HG03342 (cell line): ENCODE measurements at regions not wholly inside any gene's neighbourhood (a gene's known extent, or its start where the extent isn't known, plus 50 kb on each side); places are given as distances from the start of the nearest gene placed in this dataset.

Experiments
- ATAC-seq: cut with Tn5 transposase; IDR thresholded peaks from one replicate; pipeline ENCODE4 v1.9.1; 2021; ENCODE audit warnings: mild to moderate bottlenecking, moderate library complexity; ENCODE audit not compliant: unreplicated experiment

DNA sequence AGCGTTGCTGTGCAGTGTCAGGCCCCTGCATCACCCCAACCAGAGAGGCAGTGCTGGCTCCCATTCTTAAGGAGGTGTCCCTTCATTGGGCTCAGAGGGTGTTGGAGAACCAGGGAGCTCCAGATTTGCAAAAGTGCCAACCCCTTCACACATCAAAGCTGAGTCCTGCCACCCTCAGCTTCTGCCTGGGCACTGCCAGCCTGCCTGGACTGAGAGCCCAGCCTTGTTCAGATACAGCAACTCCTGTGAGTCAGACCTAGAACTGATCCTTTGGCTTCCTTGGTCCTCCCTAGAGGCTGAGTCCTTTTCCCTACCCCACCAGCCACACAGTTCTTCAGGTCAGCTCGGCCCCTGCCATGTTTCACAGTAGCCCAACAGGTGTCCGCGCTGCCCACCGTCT lies 424.9 kb upstream of the MYT1L start:
- no peak for ATAC-seq

DNA sequence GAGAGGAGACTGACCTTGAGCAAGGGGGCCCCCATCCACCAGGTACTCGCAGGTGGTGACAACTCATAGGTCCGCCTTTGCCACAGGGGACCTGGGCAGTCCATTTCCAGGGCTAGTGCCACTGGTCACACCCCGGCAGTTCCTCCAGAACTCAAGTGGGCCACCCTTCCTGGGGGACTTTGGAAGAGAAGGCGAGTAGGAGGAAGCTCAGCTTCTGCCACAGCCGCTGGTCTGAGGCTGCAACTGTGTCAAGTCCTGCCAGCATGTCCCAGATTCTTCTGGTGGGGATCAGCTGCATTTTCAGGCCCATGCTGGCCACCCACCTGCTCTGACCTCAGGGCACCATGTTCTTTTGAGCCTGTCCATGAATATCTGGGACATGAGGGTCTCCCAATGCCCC lies 423.9 kb upstream of the MYT1L start:
- no peak for ATAC-seq

DNA sequence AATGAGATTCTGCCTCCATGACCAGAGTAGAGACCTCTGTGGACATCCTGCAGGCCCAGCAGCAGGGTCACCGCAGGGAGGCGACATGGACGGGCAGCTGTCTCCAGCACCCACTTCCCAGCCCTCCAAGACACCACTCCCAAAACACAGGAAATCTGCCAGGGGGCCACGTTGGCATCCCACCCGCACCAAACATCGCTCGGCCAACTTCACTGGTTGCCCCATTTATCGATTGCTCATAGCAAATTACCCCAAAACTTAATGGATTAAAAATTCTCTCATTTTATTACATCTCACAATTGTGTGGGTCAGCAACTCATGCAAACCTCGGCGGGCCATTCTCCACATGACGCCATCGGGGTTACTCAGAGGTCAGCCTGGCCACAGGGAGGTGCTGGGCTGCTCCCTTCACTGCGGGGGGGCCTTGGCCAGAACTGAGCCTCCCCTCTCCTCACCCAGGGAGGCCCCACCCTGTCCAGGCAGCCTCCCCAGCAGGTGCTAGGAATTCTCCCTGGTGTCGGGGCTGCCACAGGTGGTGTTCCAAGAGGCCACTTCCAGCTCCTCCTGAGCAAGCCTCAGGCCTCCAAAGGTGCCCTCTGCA lies 420.7 kb upstream of the MYT1L start:
- ATAC-seq, result no peak

DNA sequence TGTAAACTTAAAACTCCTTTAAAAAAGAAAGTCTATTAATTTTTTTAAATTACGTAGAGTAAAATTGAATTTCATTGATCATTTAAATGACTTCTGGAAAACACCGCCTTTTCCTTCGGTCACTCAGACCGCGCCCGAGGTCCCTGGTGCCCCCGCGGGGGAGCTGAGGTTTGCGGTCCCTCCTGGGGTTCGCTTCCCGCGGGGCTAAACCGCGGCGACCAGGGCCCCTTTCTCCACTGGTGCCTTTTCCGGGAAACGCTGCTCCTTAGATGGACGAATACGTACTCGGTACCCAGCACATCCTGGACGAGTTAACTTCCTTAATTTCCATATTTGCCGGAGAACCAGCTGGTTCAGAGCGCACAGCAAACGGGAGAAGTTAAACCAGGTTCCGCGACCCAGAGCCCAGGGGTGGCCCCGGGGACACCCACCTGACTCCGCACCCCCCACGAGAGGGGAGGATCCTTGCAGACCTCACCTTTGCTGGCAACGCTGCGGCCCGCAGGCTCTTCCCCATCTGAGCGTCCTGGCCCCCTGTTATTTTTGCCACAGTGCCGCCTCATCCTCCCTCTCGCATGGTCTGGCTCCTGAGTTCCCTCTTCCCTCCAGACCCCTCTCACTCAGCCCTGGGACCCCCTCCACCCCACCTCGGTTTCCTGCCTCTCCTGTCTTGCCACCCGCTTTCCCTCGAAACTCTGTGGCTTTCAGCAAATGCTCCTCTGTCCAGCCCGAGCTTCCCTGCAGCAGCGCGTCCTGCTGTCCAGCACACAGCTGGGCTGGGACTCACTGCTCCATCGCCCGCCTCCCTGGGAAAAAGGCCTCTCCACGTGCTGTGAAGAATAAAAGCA lies 420.0 kb upstream of the MYT1L start:
- no peak for ATAC-seq

DNA sequence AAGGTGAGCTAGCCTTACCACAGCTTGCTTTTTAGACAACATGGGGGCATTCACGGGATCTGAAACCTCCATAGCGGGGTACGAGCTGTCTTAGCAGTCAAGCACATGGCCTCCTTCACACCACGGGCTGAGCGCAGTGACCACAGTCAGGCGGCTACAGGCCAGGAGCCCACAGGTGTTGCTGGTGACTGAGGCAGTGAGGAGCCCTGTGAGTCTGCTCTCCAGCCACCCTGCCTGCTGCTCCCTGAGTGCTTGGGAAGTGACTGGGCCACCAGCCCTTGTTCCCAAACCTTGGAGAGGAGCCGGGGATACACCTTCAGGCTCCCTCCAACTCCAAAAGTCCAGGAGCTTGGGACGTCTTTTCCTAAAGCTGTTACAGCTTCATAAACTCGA lies 418.1 kb upstream of the MYT1L start:
- no peak for ATAC-seq

DNA sequence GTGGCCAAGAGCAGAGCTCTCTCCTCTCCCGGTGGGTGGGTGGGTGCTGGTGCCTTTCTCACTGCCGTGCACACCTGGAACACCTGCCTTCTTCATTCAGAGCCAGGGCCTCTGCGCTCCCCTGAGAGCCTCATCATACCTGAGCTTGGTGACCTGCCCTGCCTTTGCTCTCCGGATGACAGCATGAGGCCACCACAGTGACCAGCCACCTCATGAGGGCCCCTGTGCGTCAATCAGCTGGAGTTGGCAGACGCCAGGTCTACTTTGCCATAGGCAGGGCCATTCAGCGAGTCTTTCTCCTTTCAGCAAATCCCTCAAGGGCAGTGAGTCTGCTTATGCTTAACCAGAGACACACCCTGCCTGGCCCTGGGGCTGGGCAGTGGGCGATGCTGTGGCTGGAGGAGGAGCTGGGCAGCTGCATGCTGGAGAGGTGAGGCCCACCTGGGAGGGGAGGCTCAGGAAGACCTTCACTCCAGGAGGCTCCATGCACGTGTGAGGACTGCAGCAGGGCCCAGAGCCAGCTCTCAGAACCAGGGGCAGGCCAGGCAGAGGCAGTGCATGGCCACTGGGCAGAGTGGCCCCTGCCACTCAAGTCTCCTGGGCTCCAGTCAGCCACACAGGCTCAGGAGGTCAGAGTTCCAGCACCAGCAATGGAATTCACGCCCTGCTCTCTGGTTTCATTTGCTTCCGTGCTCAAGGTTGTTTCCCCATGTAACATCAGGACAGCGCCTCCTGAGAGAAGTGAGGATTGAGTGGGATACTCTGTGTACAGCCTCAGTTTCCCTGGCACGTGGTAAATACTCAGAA lies 417.5 kb upstream of the MYT1L start:
- ATAC-seq, result no peak

DNA sequence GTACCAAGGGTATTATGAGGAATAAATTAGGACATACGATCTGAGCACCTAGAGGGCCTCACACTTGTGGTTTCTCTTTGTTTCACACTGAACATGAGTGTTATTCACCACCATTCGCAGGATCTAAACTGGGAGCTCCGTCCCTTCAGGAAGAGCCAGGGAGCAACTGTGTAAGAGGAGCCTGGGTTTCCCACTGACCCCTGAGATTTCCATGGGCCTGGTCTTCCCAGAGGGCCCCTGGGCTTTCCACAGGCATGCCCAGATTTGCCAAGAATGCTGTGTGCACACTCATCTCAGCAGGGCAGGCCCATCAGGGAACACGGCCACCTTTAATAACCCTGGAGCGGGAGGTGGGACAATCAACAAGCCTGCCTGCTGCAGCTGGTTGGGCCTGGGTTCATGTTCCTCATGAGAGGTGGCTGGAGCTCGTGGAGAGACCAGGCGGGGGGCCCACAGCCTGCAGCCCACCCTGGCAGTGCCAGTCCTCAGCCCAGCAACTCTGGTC lies 416.8 kb upstream of the MYT1L start:
- ATAC-seq, result no peak

DNA sequence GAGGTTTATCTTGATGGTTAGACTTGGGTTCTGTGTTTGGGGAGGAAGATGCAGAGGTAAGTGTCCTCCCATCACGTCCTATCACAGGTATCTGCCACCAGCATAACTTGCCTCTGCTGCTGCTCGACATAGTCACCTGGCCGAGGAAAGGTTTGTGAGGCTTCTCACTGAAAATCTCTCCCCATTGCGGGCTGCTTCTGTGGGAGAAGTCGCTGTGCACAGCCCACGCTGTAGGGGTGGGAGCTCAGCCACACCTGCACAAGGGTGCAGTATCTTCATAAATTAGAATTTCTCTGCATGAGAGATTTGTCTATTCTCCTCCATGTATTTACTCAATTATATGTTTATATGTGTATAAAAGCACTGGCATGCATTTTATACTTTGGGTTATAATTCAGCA lies 415.7 kb upstream of the MYT1L start:
- no peak for ATAC-seq

DNA sequence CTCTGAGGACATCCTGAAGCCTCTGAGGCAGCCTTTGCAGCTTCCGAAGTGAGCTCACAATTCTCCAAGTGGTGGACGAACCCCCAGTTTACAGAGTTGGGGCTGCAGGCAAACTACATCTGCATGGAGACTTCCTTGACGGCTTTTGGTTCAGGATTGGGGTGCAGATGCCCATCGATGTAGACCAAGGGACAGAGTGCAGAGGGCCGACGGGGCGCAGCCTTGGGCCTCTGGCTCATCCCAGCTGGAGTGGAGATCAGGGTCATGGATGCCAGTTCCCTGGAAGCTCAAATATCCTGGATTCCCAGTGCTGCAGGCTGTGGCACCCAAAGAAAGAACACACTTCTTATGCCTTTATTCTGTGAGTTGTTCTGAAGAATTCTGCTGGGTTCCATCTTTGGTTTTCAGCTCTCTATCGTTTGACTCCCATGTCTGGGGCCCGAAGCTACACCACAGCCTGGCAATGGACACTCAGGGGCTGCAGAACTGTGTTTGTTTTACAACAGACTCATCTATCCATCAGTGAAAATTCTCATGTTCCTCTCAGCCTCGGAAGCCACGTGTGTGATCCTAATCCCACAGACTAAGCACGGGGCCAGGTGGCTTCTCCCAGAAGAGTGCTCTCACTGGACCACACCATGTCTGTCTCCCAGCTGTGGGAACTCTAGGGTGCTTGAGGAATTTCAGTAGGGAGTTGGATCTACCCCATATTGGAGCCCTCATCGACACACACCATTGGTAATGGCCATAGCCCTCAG lies 414.1 kb upstream of the MYT1L start:
- ATAC-seq, result no peak

DNA sequence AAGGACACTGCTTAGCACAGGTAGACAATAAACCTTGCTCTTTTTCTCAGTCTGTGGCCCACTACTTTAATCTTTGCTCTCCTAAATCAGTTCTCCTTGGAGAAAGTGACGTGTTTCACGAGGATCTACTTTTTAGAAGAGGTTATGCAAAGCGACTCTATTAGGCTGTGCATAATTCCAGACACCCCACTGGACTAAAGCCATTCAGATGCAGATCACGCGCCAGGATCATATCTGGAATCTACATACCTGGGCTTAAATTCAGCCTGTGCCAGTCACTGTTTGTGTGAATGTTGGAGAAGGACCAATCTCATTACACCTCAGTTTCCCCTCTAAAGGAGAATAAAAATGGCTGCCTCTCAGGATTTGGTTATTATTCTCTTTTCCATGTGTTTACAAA lies 413.0 kb upstream of the MYT1L start:
- no peak for ATAC-seq

DNA sequence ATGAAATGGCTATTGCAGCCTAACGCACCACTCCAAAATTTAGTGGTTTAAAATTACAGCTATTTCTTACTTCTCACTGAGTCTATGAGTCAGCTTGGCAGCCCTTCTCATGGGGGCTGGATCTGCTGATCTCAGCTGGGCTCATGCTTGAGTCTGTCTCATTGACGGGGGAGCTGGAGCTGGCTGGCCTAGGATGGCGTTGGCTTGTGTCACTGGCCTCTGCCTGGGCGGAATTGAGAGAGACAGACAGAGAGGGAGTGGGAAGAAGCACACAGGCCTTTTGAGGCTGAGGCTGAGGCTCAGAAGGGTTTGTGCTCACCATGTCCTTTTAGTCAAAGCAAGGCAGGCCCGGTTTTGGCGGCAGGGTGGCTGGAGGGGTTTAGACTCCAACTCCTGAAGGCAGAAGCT lies 412.1 kb upstream of the MYT1L start:
- ATAC-seq, result no peak

DNA sequence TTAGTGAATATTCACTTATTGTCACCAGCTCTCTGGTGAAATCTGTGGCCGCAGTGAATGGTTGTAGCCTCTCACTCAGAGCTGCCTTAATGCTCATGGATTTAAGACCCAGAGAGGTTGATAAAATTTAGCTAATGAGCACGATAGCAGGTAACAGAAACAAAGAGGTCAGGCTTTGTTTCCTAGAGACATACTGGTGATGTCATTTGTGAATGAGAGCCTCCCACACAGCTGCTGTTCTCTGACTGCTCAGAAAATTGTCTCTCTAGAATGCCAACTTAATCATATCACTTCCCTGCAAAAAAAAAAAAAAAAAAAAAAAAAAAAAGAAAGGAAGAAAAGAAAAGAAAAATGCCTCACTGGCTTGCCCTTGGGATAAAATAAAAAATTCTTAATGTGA lies 411.7 kb upstream of the MYT1L start:
- no peak for ATAC-seq

DNA sequence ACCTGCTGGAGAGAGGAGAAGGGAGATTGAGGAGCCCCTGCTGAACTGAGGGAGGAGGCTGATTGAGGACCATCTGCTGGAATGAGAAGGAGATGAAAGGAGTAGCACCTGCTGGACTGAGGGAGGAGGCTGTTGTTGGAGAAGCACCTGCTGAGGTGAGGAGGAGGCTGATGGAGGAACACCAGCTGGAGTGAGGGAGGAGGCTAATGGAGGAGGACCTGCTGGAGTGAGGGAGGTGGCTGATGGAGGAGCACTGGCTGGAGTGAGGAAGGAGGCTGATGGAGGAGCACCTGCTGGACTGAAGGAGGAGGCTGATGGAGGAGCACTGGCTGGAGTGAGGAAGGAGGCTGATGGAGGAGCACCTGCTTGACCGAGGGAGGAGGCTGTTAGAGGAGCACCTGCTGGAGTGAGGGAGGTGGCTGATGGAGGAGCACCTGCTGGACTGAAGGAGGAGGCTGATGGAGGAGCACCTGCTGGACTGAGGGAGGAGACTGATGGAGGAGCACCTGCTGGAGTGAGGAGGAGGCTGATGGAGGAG lies 409.2 kb upstream of the MYT1L start:
- ATAC-seq, result no peak

DNA sequence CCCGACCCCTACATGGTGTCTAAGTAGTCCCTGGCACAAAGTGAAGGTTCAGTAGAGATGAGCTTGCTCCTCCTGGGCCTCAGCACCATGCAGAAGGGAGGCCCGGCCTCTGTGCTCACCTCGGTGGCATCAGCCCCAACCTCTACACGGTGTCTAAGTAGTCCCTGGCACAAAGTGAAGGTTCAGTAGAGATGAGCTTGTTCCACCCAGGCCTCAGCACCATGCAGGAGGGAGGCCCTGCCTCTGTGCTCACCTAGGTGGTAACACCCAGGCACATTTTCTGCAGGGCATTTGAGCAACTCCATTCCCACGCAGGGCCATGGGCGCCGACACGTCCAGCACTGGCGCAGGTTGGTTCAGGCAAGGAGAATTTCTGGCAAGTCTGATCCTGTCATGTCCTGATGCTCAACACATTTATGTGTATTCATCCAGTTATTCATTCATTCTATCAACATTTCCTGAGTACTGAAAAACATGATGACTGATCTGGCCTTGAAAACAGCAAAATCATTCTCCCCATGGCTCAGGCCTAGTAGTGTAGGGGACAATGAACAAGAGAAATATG lies 408.2 kb upstream of the MYT1L start:
- ATAC-seq, result no peak

DNA sequence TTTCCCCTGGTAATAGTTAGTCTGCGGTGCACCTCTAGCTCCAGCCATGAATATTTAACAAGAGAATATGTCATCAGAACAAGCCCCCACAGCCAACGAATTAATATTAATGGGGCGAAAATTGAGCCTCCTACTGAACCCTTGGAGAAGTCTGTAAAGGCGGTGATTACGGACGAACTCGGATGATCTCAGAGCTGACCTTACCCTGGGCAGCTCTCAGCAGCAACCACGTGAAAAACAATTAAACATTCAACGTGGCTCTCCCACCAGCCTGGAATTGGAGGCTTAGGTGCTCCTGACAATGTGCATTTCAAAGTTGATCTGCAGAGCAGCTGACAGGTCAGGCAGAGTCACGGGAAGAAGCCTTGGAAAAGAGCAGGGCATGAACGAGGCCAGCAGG lies 407.6 kb upstream of the MYT1L start:
- ATAC-seq, result no peak

DNA sequence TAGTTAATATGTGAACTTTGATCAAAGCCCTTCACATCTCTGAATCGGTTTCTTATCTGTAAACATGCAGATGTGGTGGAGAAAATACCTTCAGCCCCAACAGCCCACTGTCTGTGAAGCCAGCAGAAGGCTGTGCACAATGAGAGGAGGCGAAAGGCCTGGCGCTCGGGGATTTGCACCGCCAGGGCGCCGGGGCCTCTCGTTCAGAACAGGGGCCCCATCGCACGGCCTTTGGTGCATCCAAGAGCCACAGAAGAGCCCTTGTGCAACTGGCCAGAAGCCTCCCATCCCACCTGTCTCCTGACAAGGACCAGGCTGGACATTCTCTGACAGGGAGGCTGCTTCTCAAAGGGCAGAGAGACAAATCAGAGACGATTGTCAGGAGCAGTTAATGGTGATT lies 407.2 kb upstream of the MYT1L start:
- no peak for ATAC-seq

DNA sequence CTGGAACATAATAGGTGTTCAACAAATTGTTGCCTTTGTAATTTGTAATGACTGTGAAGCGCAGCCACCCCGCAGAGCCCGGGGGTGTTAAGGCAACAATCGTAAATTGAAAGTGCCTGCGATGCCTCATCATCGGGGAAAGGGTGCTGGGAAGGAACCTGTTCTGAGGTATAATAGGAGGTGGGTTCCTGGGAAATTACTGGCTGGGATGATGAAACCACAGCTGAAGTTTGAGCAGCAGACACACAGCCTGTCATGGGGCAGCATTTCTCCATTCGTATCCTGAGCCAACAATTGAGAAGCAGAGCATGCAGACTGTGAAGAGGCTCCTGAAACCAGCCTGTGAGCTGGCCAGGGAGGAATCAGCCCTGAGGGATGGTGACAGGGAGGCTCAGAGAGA lies 404.0 kb upstream of the MYT1L start:
- ATAC-seq, result no peak

DNA sequence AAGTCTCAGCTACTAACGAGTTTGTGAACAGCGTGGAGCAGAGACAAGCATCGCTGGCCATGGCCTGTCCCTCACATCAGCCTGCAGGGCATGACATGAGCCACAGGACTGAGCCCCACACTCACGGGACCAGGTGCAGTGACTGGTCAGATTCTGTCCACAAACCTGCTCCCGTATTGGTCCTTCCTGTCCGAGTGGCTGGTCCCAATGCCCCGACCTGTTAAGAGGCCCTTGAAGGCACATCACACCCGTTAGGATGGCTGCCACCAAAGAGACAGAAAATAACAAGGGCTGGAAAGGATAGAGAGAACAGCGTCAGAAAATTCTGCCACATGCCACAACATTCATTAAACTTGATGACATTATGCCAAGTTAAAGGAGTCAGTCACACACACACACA lies 403.2 kb upstream of the MYT1L start:
- ATAC-seq, result no peak

DNA sequence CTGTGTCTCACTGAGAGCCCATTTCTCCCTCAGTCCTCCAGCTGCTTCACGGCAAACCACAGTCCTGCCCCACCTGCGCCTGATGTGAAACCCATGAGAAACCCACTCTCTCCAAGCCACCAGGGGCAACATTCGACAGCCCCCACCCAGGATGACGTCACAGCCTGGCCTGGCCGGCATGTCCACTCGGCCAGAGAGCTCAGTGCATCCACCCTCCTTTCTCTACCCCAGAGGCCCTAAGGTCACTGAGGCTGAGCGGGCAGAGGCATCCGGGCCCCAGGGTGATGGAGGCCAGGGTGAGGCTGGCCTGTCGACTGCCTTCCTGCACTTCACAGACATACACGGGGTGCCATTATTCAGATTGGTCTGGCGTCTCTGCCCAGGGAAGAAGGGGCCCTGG lies 402.7 kb upstream of the MYT1L start:
- ATAC-seq, result no peak

DNA sequence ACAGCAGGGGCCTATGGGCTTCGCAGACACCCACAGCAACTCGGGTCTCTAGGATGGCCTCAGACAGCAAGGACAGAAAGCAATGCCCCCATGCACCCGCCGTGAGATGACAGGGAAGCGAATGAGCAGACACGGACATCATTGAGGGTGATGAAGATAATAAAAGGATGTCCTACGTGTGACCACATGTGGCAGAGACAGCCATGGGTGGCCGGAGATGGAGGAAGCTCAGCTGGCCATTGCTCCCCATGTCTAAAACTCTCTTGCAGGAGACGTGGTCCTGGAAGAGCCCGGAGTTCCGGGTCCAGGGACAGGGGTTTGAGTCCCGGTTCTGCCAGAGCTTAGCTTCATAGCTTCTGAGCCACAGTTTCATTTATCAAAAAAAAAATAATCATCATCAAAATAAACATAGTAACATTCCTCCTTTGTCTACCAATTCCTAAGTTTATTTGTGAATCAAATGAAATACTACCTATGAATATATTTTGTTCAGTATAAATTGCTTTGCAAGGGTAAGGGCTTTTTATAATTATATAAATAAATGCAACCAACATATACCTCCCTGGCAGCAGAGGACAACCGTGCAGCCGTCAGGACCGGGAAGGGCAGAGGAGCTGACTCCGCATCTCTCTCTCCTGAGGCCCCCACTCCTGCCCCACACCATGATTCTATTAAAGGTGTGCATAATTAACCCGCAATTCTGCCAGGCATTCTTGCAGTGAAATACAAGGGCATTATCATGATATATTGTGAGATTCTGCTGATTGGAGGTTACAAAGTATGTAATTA lies 401.4 kb upstream of the MYT1L start:
- ATAC-seq, result no peak
